HepG2 (cell line): ENCODE measurements at regions not wholly inside any gene's neighbourhood (a gene's known extent, or its start where the extent isn't known, plus 50 kb on each side); places are given as distances from the start of the nearest gene placed in this dataset.

ENCODE experiments used
- ATAC-seq: fragments of 200-7000 bp; cut with Tn5 transposase; 3 replicates; pipeline ENCODE4 v1.9.1; 2020; ENCODE audit warnings: mild to moderate bottlenecking, moderate library complexity
- BruUV-seq: library from RNA; stranded (reverse); fragments of 400-500 nt; replicated peaks from 2 replicates; lab custom pipeline; 2021; lab: Mats Ljungman, UMichigan
- CTCF ChIA-PET: fragments of 300-600 bp; formaldehyde crosslinking; extraction: SDS; loops from one replicate; lab custom pipeline; 2021; ENCODE audit warnings: low total read pairs, inconsistent platforms, low intra/inter-chr PET ratio; lab: Yijun Ruan, JAX
- POLR2A ChIA-PET: fragments of 350-600 bp; sonication (Branson Sonifier 250); formaldehyde crosslinking; loops from one replicate; lab custom pipeline; 2020; ENCODE audit warnings: antibody characterized with exemption, inconsistent platforms; lab: Yijun Ruan, JAX
- DNase-seq: peaks from one replicate; pipeline ENCODE4 v3.0.0-alpha.2; 2015; ENCODE audit warnings: low spot score
- FAIRE-seq: peaks from 3 replicates; lab custom pipeline; 2011; peaks lifted over from hg19 to GRCh38; lab: Jason Lieb, UNC
- H2AFZ ChIP-seq: one replicate; pipeline ENCODE4 v1.6.1; 2011; ENCODE audit warnings: low read length, inconsistent platforms
- H3K27ac ChIP-seq: fragments of 300-600 bp; 3 replicates; pipeline ENCODE4 v1.8.0; 2011; ENCODE audit warnings: mixed run types, mild to moderate bottlenecking, mixed read lengths, low read length, inconsistent platforms; ENCODE audit not compliant: insufficient read depth; ENCODE audit errors: extremely low read length
- H3K27me3 ChIP-seq, 2 experiments: fragments of 200-600 bp in 1 of 2; 2 replicates in 1 of 2; 3 replicates in 1 of 2; pipeline versions ENCODE4 v1.6.0 to v1.8.0; 2011; ENCODE audit warnings: low read length in 2 of 2, mild to moderate bottlenecking in 2 of 2, moderate library complexity in 2 of 2, inconsistent platforms in 1 of 2; ENCODE audit not compliant: insufficient read depth in 2 of 2, control insufficient read depth in 1 of 2
- H3K36me3 ChIP-seq, 2 experiments: fragments of 200-600 bp in 1 of 2; replicated peaks in 1 of 2; 2 replicates in 1 of 2; 3 replicates in 1 of 2; pipeline versions ENCODE4 v1.5.1 to v1.8.0; 2011; ENCODE audit warnings: low read length in 2 of 2, inconsistent platforms in 1 of 2; ENCODE audit not compliant: insufficient read depth in 2 of 2, control insufficient read depth in 1 of 2
- H3K4me1 ChIP-seq: 2 replicates; pipeline ENCODE4 v1.5.1; 2012; ENCODE audit warnings: low read length, inconsistent platforms; ENCODE audit not compliant: insufficient read depth
- H3K4me2 ChIP-seq: 2 replicates; pipeline ENCODE4 v1.6.0; 2011; ENCODE audit warnings: low read depth, low read length, inconsistent platforms
- H3K4me3 ChIP-seq, 3 experiments: fragments of 200-600 bp in 1 of 3; sonication (generic), shearing (Covaris generic) in 1 of 3; replicated peaks in 1 of 3; 2 replicates each; pipeline ENCODE4 v1.5.1; 2011 to 2016; ENCODE audit warnings: low read length in 3 of 3, inconsistent platforms in 2 of 3, low read depth in 2 of 3, mild to moderate bottlenecking in 2 of 3, control low read depth in 1 of 3, mixed read lengths in 1 of 3; ENCODE audit not compliant: insufficient read depth in 1 of 3
- H3K79me2 ChIP-seq: one replicate; pipeline ENCODE4 v1.6.1; 2011; ENCODE audit warnings: low read length, inconsistent platforms; ENCODE audit not compliant: insufficient read depth
- H3K9ac ChIP-seq: 2 replicates; pipeline ENCODE4 v1.6.0; 2011; ENCODE audit warnings: mild to moderate bottlenecking, low read depth, low read length, inconsistent platforms; ENCODE audit not compliant: insufficient read depth
- H3K9me3 ChIP-seq: 2 replicates; pipeline ENCODE4 v1.5.1; 2012; ENCODE audit warnings: mild to moderate bottlenecking, low read length
- H4K20me1 ChIP-seq: 2 replicates; pipeline ENCODE4 v1.6.0; 2011; ENCODE audit warnings: inconsistent platforms, mild to moderate bottlenecking, low read length, moderate library complexity; ENCODE audit not compliant: insufficient read depth
- REXO4 ChIP-seq: sonication (generic); formaldehyde crosslinking; IDR thresholded peaks from 2 replicates; pipeline ENCODE4 v1.8.0; 2022; ENCODE audit warnings: missing genetic modification reagents, mild to moderate bottlenecking, borderline replicate concordance
- SPEN ChIP-seq: sonication (generic); formaldehyde crosslinking; IDR thresholded peaks from 2 replicates; pipeline ENCODE4 v1.5.1; 2020; ENCODE audit warnings: low read depth, mild to moderate bottlenecking, missing genetic modification reagents
- SSRP1 ChIP-seq: IDR thresholded peaks from 2 replicates; pipeline ENCODE4 v1.6.1; 2016; ENCODE audit warnings: control low read depth
- YEATS2 ChIP-seq: sonication (generic); formaldehyde crosslinking; IDR thresholded peaks from 2 replicates; pipeline ENCODE4 v1.4.0; 2020; ENCODE audit warnings: missing genetic modification reagents, borderline replicate concordance
- ZNF768 ChIP-seq: sonication (generic); formaldehyde crosslinking; IDR thresholded peaks from 2 replicates; pipeline ENCODE4 v1.4.0; 2020; ENCODE audit warnings: missing genetic modification reagents
- WGBS: methylation state at CpG from one replicate; pipeline ENCODE4 v1.1.6; 2017; ENCODE audit warnings: low lambda C conversion rate; 5-methylcytosine and 5-hydroxymethylcytosine counted together
- in situ Hi-C: cut with HindIII; loops from 2 replicates; pipeline ENCODE4 v1.10.0; 2017; ENCODE audit warnings: low pct_unique_long_range_greater_than_20kb; ENCODE audit not compliant: extremely low pct_ligation_motif_present
- intact Hi-C: fragments of 100-400 bp; cut with micrococcal nuclease; formaldehyde crosslinking; loops from one replicate; pipeline ENCODE4 v1.10.0; 2022; ENCODE audit not compliant: unreplicated experiment
- TF ChIP-seq, protein P1 (sequence below): IDR thresholded peaks from 2 replicates; pipeline ENCODE4 v1.6.1; 2012; ENCODE audit warnings: low read length, improper control_type of control experiment
- TF ChIP-seq, protein P2 (sequence below): IDR thresholded peaks from 2 replicates; pipeline ENCODE4 v1.6.1; 2016; ENCODE audit warnings: low read depth, missing genetic modification reagents, missing compliant biosample characterization
- TF ChIP-seq, protein P3 (sequence below): sonication (generic); formaldehyde crosslinking; conservative IDR thresholded peaks from 2 replicates; pipeline ENCODE4 v1.4.0; 2020; ENCODE audit warnings: missing genetic modification reagents
- TF ChIP-seq, protein P4 (sequence below): sonication (generic); formaldehyde crosslinking; IDR thresholded peaks from 2 replicates; pipeline ENCODE4 v1.4.0; 2020; ENCODE audit warnings: mild to moderate bottlenecking, missing genetic modification reagents

DNA sequence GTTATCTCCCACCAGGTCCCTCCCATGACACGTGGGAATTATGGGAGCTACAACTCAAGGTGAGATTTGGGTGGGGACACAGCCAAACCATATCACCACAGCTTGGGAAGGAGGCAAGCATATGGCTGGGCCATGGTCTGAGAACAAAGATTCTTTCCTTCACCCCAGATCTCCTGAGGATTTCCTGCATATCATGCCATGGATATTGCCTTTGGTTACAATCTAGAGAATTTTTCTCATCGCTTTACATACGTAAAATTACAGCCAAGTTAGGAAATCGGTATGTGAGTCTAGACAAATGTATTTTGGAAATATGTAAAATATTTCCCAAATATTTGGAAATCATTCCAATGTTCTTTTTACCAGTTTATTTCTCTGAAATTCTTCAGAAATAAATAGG lies 398.3 kb downstream of the RFC3 start (continued):
- TF ChIP-seq, protein P1, sequence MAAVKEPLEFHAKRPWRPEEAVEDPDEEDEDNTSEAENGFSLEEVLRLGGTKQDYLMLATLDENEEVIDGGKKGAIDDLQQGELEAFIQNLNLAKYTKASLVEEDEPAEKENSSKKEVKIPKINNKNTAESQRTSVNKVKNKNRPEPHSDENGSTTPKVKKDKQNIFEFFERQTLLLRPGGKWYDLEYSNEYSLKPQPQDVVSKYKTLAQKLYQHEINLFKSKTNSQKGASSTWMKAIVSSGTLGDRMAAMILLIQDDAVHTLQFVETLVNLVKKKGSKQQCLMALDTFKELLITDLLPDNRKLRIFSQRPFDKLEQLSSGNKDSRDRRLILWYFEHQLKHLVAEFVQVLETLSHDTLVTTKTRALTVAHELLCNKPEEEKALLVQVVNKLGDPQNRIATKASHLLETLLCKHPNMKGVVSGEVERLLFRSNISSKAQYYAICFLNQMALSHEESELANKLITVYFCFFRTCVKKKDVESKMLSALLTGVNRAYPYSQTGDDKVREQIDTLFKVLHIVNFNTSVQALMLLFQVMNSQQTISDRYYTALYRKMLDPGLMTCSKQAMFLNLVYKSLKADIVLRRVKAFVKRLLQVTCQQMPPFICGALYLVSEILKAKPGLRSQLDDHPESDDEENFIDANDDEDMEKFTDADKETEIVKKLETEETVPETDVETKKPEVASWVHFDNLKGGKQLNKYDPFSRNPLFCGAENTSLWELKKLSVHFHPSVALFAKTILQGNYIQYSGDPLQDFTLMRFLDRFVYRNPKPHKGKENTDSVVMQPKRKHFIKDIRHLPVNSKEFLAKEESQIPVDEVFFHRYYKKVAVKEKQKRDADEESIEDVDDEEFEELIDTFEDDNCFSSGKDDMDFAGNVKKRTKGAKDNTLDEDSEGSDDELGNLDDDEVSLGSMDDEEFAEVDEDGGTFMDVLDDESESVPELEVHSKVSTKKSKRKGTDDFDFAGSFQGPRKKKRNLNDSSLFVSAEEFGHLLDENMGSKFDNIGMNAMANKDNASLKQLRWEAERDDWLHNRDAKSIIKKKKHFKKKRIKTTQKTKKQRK, result no peak
- TF ChIP-seq, protein P2, sequence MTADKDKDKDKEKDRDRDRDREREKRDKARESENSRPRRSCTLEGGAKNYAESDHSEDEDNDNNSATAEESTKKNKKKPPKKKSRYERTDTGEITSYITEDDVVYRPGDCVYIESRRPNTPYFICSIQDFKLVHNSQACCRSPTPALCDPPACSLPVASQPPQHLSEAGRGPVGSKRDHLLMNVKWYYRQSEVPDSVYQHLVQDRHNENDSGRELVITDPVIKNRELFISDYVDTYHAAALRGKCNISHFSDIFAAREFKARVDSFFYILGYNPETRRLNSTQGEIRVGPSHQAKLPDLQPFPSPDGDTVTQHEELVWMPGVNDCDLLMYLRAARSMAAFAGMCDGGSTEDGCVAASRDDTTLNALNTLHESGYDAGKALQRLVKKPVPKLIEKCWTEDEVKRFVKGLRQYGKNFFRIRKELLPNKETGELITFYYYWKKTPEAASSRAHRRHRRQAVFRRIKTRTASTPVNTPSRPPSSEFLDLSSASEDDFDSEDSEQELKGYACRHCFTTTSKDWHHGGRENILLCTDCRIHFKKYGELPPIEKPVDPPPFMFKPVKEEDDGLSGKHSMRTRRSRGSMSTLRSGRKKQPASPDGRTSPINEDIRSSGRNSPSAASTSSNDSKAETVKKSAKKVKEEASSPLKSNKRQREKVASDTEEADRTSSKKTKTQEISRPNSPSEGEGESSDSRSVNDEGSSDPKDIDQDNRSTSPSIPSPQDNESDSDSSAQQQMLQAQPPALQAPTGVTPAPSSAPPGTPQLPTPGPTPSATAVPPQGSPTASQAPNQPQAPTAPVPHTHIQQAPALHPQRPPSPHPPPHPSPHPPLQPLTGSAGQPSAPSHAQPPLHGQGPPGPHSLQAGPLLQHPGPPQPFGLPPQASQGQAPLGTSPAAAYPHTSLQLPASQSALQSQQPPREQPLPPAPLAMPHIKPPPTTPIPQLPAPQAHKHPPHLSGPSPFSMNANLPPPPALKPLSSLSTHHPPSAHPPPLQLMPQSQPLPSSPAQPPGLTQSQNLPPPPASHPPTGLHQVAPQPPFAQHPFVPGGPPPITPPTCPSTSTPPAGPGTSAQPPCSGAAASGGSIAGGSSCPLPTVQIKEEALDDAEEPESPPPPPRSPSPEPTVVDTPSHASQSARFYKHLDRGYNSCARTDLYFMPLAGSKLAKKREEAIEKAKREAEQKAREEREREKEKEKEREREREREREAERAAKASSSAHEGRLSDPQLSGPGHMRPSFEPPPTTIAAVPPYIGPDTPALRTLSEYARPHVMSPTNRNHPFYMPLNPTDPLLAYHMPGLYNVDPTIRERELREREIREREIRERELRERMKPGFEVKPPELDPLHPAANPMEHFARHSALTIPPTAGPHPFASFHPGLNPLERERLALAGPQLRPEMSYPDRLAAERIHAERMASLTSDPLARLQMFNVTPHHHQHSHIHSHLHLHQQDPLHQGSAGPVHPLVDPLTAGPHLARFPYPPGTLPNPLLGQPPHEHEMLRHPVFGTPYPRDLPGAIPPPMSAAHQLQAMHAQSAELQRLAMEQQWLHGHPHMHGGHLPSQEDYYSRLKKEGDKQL (CRISPR knock-in tag), result no peak

DNA sequence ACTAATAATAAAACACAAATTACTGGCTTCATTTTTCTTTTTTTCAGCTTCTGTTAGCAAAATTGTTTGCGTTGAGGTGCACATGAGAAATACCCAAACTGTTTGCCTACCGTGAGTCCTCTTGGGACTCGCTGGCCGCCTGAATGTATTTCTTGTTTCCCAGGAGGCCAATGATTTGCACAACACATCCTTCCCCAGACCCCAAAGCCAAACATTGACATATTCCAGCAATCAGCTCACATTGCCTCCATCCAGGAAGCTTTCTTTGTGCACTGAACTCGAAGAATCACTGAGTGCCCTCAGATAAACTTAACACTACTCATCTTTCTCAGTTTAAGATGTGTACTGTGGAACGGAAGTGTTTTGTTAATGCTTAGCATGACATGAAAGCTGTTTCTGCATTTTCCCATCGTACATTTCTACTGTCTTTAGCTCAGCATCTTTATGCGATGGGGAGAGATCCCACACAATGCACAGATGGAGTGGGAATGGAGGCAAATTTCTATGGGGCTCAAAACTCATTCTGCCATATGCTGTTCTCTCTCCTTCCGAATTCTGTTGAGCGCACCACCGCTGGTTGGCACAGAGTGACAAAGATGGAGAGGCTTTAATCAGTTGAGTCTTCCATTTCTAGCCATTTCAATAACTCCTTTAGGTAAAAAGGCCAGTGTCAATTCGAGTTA lies 399.5 kb downstream of the RFC3 start:
- CTCF ChIA-PET, result no interaction called here
- intact Hi-C loops, result no loop called here
- TF ChIP-seq ZNF768 (CRISPR knock-in tag), result no peak
- TF ChIP-seq SPEN (CRISPR knock-in tag), result no peak
- no peak for TF ChIP-seq REXO4 (CRISPR knock-in tag)
- TF ChIP-seq YEATS2 (CRISPR knock-in tag), result no peak
- no peak for TF ChIP-seq SSRP1
- TF ChIP-seq, protein P3, sequence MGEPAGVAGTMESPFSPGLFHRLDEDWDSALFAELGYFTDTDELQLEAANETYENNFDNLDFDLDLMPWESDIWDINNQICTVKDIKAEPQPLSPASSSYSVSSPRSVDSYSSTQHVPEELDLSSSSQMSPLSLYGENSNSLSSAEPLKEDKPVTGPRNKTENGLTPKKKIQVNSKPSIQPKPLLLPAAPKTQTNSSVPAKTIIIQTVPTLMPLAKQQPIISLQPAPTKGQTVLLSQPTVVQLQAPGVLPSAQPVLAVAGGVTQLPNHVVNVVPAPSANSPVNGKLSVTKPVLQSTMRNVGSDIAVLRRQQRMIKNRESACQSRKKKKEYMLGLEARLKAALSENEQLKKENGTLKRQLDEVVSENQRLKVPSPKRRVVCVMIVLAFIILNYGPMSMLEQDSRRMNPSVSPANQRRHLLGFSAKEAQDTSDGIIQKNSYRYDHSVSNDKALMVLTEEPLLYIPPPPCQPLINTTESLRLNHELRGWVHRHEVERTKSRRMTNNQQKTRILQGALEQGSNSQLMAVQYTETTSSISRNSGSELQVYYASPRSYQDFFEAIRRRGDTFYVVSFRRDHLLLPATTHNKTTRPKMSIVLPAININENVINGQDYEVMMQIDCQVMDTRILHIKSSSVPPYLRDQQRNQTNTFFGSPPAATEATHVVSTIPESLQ (CRISPR knock-in tag), result no peak
- TF ChIP-seq, protein P4, sequence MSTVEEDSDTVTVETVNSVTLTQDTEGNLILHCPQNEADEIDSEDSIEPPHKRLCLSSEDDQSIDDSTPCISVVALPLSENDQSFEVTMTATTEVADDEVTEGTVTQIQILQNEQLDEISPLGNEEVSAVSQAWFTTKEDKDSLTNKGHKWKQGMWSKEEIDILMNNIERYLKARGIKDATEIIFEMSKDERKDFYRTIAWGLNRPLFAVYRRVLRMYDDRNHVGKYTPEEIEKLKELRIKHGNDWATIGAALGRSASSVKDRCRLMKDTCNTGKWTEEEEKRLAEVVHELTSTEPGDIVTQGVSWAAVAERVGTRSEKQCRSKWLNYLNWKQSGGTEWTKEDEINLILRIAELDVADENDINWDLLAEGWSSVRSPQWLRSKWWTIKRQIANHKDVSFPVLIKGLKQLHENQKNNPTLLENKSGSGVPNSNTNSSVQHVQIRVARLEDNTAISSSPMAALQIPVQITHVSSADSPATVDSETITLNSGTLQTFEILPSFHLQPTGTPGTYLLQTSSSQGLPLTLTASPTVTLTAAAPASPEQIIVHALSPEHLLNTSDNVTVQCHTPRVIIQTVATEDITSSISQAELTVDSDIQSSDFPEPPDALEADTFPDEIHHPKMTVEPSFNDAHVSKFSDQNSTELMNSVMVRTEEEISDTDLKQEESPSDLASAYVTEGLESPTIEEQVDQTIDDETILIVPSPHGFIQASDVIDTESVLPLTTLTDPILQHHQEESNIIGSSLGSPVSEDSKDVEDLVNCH (CRISPR knock-in tag), result no peak

More for the DNA sequence above, 399.5 kb downstream of the RFC3 start:
- no peak for ATAC-seq
- no peak overlapping the region for H3K27ac ChIP-seq
- no peak overlapping the region for H3K9ac ChIP-seq
- H3K27me3 ChIP-seq, result no peaks in the 10 kb centered on the region; a peak in 1 of 5 replicates
- H3K36me3 ChIP-seq, result no peaks in the 10 kb centered on the region
- POLR2A ChIA-PET, result no interaction called here
- H4K20me1 ChIP-seq, result no peaks in the 10 kb centered on the region
- H3K4me1 ChIP-seq, result no peaks in the 10 kb centered on the region
- DNase-seq, result no peak
- no peak for FAIRE-seq
- no peak overlapping the region for H3K4me3 ChIP-seq
- no peaks in the 10 kb centered on the region for H3K79me2 ChIP-seq
- in situ Hi-C loops, result no loop called here
- 30% methylated on average over 12 of the region's 12 CpGs for WGBS
- H3K9me3 ChIP-seq, result no peaks in the 10 kb centered on the region
- no peak overlapping the region for H2AFZ ChIP-seq
- BruUV-seq, result no TSS peak
- H3K4me2 ChIP-seq, result no peak overlapping the region
